ENCODE measurements at regions not wholly inside any gene's neighbourhood (a gene's known extent, or its start where the extent isn't known, plus 50 kb on each side); places are given as distances from the start of the nearest gene placed in this dataset.

GRCh38 chr10:8380833-8381496 is 326.5 kb downstream of the GATA3 start:
- H3K4me3 ChIP-seq: no peak overlapping the region
- no peak for DNase-seq
- intact Hi-C loops (cut with DNase I, micrococcal nuclease): no loop called here
- no peaks in the 10 kb centered on the region for H3K36me3 ChIP-seq (ENCODE audit: low read depth)
- ATAC-seq: no peak
- no peaks in the 10 kb centered on the region for H3K4me1 ChIP-seq (ENCODE audit: low read depth)
- TF ChIP-seq CTCF (IDR thresholded peaks at IDR 0.05): no peak
- no peaks in the 10 kb centered on the region for H3K9me3 ChIP-seq

GRCh38 chr10:8386781-8387180 is 332.3 kb downstream of the GATA3 start:
- ATAC-seq: no peak
- Histone ChIP-seq H3K4me3 (no peak overlapping the region), H3K9me3 (no peaks in the 10 kb centered on the region), H3K36me3 (ENCODE audit: low read depth) (no peaks in the 10 kb centered on the region), H3K4me1 (ENCODE audit: low read depth) (no peaks in the 10 kb centered on the region)
- intact Hi-C loops (cut with DNase I, micrococcal nuclease): no loop called here
- no peak for TF ChIP-seq CTCF (IDR thresholded peaks at IDR 0.05)
- no peak for DNase-seq

- H3K36me3 ChIP-seq (ENCODE audit: low read depth): no peaks in the 10 kb centered on the region
- DNase-seq (no peak), ATAC-seq (no peak)
- intact Hi-C loops (cut with DNase I, micrococcal nuclease): no loop called here
- no peak overlapping the region for H3K4me3 ChIP-seq
- no peaks in the 10 kb centered on the region for H3K9me3 ChIP-seq
- no peaks in the 10 kb centered on the region for H3K4me1 ChIP-seq (ENCODE audit: low read depth)
- no peak for TF ChIP-seq CTCF (IDR thresholded peaks at IDR 0.05)
Observed at GRCh38 chr10:8389630-8390029, 335.1 kb downstream of the GATA3 start.

- ATAC-seq (no peak), DNase-seq (no peak)
- intact Hi-C loops (cut with DNase I, micrococcal nuclease): no loop called here
- Histone ChIP-seq H3K4me3 (no peak overlapping the region), H3K36me3 (ENCODE audit: low read depth) (no peaks in the 10 kb centered on the region), H3K9me3 (no peaks in the 10 kb centered on the region), H3K4me1 (ENCODE audit: low read depth) (no peaks in the 10 kb centered on the region)
- TF ChIP-seq CTCF (IDR thresholded peaks at IDR 0.05): no peak
Observed at GRCh38 chr10:8392216-8392615, 337.7 kb downstream of the GATA3 start.

- Histone ChIP-seq H3K9me3 (no peaks in the 10 kb centered on the region), H3K36me3 (ENCODE audit: low read depth) (no peaks in the 10 kb centered on the region), H3K4me1 (ENCODE audit: low read depth) (no peaks in the 10 kb centered on the region), H3K4me3 (no peak overlapping the region)
- no peak for TF ChIP-seq CTCF (IDR thresholded peaks at IDR 0.05)
- no peak for ATAC-seq
- DNase-seq: no peak
- intact Hi-C loops (cut with DNase I, micrococcal nuclease): no loop called here
Observed at GRCh38 chr10:8393531-8393930, 339.0 kb downstream of the GATA3 start.

- DNase-seq (no peak), ATAC-seq (no peak)
- no peaks in the 10 kb centered on the region for H3K9me3 ChIP-seq
- H3K36me3 ChIP-seq (ENCODE audit: low read depth): no peaks in the 10 kb centered on the region
- TF ChIP-seq CTCF (IDR thresholded peaks at IDR 0.05): no peak
- intact Hi-C loops (cut with DNase I, micrococcal nuclease): no loop called here
- no peaks in the 10 kb centered on the region for H3K4me1 ChIP-seq (ENCODE audit: low read depth)
- H3K4me3 ChIP-seq: no peak overlapping the region
Observed at GRCh38 chr10:8396675-8397074, 342.2 kb downstream of the GATA3 start.

All from mucosa of descending colon (tissue), 3 donors.